ENCODE measurements at regions not wholly inside any gene's neighbourhood (a gene's known extent, or its start where the extent isn't known, plus 50 kb on each side); places are given as distances from the start of the nearest gene placed in this dataset.
"Not testable (repeated sequence)": the region's sequence is repeated elsewhere in the genome, so short reads cannot be mapped to it uniquely, and the experiment has no call there.

DNA sequence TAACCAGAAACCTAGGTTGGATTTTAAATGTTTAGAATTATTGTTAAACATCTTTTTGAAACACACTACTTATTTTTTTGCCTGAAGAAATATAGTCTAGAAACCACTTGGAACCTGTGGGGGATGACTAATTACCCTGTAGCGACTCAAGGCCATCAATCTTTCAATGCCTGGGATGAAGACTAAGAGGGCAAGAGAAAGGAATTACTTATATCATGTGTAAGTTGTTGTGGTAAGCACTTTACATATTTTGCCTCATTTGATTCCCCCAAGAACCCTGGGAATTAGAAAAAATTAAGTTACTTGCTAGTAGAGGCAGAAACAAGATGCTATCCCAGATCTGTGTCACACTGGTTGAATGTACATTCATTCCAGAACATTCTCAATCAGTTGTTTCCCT is 170.9 kb upstream of the GRIA3 start:
- no peak for DNase-seq

GRCh38 chrX:123036401-123036800 is 147.7 kb upstream of the GRIA3 start:
- DNase-seq: no peak

GRCh38 chrX:123049071-123049625 is 134.9 kb upstream of the GRIA3 start:
- DNase-seq: no peak

DNA sequence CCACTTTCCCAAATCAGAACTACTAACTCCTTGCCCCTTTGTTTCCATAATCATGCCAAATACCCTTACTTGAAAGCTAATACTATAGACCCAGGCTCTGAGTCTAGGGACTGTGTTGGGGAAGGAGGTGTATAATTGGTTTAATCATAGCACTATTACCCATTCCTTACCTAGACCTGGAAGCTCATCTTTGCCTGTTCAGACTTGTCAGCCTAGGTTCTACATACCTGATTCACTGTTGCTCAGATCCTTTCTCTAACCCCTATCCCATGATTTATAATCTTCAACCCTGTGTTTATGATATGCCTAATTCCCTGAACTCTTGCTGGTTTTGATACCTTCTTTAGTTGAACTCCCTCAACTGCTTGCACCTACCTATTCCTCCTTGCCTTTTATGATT is 123.1 kb upstream of the GRIA3 start:
- no peak for DNase-seq

DNA sequence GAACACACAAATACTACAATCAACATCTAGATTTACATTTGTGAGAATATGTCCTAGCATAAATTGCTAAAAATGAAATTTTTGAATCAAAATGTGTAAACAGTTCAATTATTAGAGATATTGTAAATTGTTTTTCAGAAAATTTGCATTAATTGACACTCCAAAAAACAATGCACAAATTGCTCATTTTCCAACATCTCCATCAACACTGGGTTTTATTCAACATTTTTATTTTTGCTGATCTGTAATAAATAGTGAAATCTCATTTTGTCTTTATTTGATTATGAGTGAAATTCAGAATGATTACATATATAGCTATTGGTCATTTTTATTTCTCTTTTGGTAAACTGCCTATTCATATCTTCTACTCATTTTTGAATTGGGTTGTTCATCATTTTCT is 120.0 kb upstream of the GRIA3 start:
- DNase-seq: no peak

GRCh38 chrX:123072686-123073385 is 111.2 kb upstream of the GRIA3 start:
- no peak for DNase-seq

DNA sequence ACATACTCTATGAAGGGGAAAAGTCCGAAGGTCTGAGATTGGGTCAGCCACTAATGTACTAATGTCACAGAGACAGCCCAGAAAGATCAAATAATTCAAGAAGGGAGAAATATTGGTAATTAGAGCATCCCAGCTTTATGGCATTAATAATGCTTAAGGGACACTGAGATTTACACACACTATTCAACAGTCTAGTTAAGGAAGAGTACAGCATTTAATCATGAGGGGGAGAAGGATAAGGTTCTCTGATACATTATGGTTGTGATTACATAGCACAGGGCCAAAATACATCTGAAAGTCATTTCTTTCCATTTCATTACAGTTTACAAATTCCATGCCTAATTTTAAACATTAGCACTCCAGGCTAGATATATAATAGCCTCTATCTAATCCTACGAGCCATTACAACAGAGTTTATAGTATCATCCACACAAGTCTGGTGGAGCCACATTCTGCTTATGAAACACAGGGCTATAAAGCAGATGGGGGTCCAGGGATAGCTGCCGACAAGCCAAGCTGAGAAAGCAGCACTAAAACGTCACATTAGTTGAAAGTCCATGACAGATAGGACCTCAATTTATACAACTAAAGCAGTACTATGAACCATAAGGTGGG is 108.0 kb upstream of the GRIA3 start:
- DNase-seq: no peak

DNA sequence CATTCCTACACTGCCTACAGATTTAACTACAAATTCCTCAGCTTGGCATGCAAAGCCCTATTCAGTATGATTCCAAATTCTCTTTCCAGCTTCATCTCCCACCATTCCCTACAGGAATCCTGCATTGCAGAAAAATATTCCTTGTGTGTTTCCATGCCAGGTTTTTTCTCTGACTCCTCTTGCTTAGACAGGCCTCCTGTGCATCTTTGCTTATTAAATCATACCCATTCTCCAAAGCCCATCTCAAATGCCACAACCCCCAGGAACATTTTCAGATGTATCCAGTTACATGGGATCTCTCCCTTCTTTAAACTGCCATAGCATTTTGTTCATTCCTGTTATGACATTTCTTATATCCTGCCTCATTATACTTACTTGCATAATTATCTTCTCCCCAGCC is 106.4 kb upstream of the GRIA3 start:
- no peak for DNase-seq

DNA sequence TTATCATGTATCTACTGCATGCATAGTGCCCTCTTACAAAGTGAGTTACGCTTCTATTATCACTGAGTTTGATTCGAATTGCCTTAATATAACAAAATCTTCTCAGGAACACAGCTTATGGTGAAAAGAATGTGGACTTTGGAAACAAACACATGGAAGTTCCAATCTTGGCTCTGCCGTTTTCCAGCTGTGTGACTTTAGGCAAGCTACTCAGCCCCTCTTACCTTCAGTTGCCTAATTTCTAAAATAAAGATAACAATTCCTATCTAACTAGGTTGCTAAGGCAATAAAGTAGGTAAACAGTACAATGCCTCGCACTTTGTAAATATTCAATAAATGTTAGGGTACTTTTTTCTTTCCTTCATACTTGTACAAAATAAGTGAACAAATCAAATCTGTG is 104.0 kb upstream of the GRIA3 start:
- no peak for DNase-seq

DNA sequence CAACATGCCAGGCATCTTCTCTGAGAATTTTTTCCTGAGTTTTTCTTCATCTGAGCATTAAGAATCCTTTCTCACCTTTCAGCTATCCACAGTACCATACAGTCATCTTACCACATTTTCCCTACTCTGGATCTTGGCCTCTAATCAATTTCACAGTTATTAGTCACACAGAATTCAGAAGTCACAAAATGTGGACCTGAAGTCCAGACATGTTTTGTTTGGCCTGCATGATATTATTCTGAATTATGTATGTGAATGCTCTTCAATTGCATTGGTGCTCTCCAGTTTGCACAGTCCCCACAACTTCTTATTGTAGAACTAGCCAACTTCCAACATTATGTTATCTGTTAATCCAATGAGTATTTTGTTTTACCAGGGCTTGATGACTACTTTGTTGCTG is 102.3 kb upstream of the GRIA3 start:
- DNase-seq: no peak

GRCh38 chrX:123083924-123084323 is 100.2 kb upstream of the GRIA3 start:
- DNase-seq: no peak

DNA sequence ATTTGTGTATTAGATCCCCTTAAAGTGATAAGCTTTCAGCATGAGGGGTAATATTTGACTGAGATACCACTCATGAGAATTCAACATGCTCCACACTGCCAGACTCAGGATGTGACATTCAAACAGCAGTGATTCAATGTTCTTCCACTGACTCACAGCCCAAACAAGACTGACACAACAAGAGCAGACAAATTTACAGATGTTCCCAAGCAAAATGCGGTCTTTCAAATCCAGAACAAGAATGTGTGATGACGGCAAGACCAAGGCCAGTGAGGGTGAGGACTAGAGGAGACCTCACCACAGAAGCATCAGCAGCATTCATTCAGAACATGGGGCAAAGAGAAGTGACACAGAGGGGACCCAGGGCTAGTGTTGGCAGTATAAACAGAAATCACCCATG is 99.3 kb upstream of the GRIA3 start:
- no peak for DNase-seq

- DNase-seq: no peak
Observed at GRCh38 chrX:123085311-123085940, 98.7 kb upstream of the GRIA3 start.

- no peak for DNase-seq
Observed at GRCh38 chrX:123086768-123087167, 97.3 kb upstream of the GRIA3 start.

DNA sequence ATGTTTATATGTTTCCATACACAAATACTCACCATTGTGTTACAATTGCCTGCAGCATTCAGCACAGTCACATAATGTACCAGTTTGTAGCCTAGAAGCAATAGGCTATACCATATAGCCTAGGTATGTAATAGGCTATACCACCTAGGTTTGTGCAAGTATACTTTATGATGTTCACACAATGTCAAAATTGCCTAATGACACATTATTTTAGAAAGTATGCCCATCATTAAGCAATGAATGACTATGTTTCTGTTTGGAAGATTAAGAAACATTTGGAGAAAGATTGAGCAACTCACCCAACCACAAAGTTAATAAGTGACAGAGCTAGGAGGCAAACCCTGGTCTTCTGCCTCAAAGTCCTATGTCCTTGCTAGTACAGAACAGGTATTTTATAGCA is 96.8 kb upstream of the GRIA3 start:
- peak; percentile 38 for DNase-seq

DNA sequence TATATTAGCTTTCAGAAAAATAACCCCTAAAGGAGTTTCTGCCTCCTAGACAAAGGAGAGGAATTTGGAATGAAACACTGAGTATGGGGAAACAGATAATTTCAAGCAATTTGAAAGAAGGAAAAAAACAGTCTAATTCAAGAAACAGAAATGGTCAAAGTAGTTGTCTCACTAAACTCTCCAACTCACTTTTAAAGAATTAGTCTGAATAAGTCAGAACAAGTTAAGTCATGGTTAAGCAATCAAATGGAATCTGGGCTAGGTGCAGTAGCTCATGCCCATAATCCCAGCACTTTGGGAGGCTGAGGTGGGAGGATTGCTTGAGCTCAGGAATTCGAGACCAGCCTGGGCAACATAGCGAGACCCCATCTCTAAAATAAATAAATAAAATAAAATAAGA is 95.7 kb upstream of the GRIA3 start:
- no peak for DNase-seq

GRCh38 chrX:123088930-123089329 is 95.1 kb upstream of the GRIA3 start:
- no peak for DNase-seq

- no peak for DNase-seq
Observed at GRCh38 chrX:123093792-123094191, 90.3 kb upstream of the GRIA3 start.

GRCh38 chrX:123108513-123109427 is 75.3 kb upstream of the GRIA3 start:
- DNase-seq: peak; percentile 9

DNA sequence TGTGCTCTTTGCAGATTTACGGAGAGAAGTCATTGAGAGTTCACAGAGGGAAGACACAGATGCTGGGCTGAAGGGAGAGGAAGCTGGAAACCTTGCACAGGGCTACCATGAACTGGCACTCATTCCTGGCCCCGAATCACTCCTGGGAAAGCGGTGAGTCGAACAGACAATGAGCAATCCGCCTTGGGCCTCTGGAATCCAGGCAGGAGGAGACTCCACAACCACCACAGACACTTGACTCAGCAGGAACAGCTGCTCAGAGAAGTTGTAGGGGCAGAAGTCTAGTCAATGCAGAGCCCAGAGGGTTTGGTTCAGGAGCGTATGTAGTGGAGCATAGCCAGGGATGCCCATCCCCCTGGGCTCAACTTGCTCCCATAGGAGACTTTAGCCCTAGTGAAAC is 62.8 kb upstream of the GRIA3 start:
- DNase-seq: no peak

DNA sequence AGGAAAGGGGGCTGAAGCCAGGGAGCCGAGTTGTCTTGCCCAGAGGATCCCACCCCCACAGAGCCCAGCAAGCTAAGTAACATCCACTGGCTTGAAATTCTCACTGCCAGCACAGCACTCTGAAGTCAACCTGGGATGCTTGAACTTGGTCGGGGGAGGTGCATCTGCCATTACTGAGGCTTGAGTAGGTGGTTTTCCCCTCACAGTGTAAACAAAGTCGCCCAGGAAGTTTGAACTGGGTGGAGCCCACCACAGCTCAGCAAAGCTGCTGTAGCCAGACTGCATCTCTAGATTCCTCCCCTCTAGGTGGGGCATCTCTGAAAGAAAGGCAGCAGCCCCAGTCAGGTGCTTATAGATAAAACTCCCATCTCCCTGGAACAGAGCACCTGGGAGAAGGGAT is 54.3 kb upstream of the GRIA3 start:
- not testable (repeated sequence) for DNase-seq
